ENCODE measurements at regions not wholly inside any gene's neighbourhood (a gene's known extent, or its start where the extent isn't known, plus 50 kb on each side); places are given as distances from the start of the nearest gene placed in this dataset.
A peak's percentile ranks its signal among the peaks of the same experiment; 100 is the strongest.

GRCh38 chr18:47399475-47399874 is 148.0 kb upstream of the SKOR2 start:
- H3K4me3 ChIP-seq (ENCODE audit: low read depth, low read length) = no peak overlapping the region
- no peak for DNase-seq (ENCODE audit: low read depth)
- TF ChIP-seq, protein P1, sequence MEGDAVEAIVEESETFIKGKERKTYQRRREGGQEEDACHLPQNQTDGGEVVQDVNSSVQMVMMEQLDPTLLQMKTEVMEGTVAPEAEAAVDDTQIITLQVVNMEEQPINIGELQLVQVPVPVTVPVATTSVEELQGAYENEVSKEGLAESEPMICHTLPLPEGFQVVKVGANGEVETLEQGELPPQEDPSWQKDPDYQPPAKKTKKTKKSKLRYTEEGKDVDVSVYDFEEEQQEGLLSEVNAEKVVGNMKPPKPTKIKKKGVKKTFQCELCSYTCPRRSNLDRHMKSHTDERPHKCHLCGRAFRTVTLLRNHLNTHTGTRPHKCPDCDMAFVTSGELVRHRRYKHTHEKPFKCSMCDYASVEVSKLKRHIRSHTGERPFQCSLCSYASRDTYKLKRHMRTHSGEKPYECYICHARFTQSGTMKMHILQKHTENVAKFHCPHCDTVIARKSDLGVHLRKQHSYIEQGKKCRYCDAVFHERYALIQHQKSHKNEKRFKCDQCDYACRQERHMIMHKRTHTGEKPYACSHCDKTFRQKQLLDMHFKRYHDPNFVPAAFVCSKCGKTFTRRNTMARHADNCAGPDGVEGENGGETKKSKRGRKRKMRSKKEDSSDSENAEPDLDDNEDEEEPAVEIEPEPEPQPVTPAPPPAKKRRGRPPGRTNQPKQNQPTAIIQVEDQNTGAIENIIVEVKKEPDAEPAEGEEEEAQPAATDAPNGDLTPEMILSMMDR (IDR thresholded peaks at IDR 0.05; ENCODE audit: insufficient read depth, low read depth, low read length, missing control alignments) = no peak

GRCh38 chr18:47397671-47398319 is 146.3 kb upstream of the SKOR2 start:
- DNase-seq (ENCODE audit: low read depth) = peak; percentile 46
- no peak overlapping the region for H3K4me3 ChIP-seq (ENCODE audit: low read depth, low read length)
- TF ChIP-seq, protein P1 (IDR thresholded peaks at IDR 0.05; ENCODE audit: insufficient read depth, low read depth, low read length, missing control alignments) = peak; percentile 54

GRCh38 chr18:47391665-47392064 is 140.2 kb upstream of the SKOR2 start:
- DNase-seq (ENCODE audit: low read depth) = no peak
- no peak overlapping the region for H3K4me3 ChIP-seq (ENCODE audit: low read depth, low read length)
- TF ChIP-seq, protein P1 (IDR thresholded peaks at IDR 0.05; ENCODE audit: insufficient read depth, low read depth, low read length, missing control alignments) = no peak

DNA sequence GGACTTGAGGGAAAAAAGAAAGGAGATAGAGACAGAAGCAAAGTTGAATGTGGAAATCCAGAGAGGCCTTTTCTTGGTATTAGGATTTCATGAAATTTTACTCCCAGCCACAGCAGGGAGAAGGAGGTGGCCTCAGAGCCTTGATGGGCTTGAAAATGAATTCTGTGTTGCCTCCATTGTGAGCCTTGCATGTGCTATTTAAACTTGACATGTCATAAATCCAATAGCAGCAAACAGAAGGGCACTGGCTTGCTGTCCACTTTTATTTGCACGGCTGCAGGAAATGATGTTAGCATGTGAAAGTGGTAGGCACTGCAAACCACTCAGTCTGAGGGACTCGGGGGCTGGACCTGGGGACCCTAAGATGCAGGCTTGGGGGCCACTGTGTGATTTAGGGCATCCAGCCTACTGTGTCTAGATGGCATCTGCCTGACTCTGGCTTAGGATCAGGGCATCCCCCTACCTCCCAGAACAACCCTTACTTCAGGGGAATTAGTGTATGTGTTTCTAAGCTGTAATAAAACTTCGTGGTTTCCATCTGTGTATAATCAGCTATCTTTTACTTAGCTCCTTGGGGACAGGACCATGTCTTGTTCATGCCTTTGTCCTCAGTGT is 139.1 kb upstream of the SKOR2 start:
- TF ChIP-seq, protein P1 (IDR thresholded peaks at IDR 0.05; ENCODE audit: insufficient read depth, low read depth, low read length, missing control alignments) = no peak
- no peak overlapping the region for H3K4me3 ChIP-seq (ENCODE audit: low read depth, low read length)

GRCh38 chr18:47389210-47389609 is 137.8 kb upstream of the SKOR2 start:
- no peak overlapping the region for H3K4me3 ChIP-seq (ENCODE audit: low read depth, low read length)
- no peak for DNase-seq (ENCODE audit: low read depth)
- TF ChIP-seq, protein P1 (IDR thresholded peaks at IDR 0.05; ENCODE audit: insufficient read depth, low read depth, low read length, missing control alignments) = no peak

More for the DNA sequence above, 139.1 kb upstream of the SKOR2 start:
- DNase-seq (ENCODE audit: low read depth) = no peak

GRCh38 chr18:47387864-47388263 is 136.4 kb upstream of the SKOR2 start:
- DNase-seq (ENCODE audit: low read depth) = no peak
- TF ChIP-seq, protein P1 (IDR thresholded peaks at IDR 0.05; ENCODE audit: insufficient read depth, low read depth, low read length, missing control alignments) = no peak
- no peak overlapping the region for H3K4me3 ChIP-seq (ENCODE audit: low read depth, low read length)
